GM12865 (cell line): ENCODE measurements at regions not wholly inside any gene's neighbourhood (a gene's known extent, or its start where the extent isn't known, plus 50 kb on each side); places are given as distances from the start of the nearest gene placed in this dataset.

ENCODE experiments used
- DNase-seq: peaks from one replicate; pipeline ENCODE4 v3.0.0; 2010; ENCODE audit warnings: low read depth
- H3K4me3 ChIP-seq: 2 replicates; pipeline ENCODE4 v1.5.1; 2011; ENCODE audit warnings: mild to moderate bottlenecking, low read depth, low read length, control low read depth
- TF ChIP-seq, protein P1 (sequence below): IDR thresholded peaks from 2 replicates; pipeline ENCODE4 v1.5.1; 2011; ENCODE audit warnings: low read length, control low read depth, low read depth, inconsistent platforms; ENCODE audit not compliant: insufficient read depth; ENCODE audit errors: missing control alignments

DNA sequence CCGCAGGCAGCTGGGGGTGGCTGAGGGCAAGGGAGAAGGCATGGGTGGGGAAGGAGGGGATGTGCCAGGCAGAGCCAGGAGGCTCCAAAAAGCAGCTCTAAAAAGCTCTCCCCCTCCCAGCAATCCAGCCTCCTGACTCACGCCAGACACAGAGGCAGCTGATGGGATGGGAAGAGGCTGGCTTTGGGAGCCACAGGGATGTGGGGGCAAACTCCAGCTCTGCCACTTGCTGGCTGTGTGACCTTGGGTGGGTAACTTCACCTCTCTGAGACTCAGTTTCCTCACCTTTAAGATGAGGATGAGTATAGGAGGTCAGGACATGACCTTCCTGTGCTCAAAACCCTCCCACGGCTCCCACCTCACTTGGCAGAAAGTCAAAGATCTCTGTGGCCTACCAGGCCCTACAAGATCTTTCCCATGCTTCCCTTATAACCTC is 148.9 kb downstream of the CEBPB start:
- TF ChIP-seq, protein P1, sequence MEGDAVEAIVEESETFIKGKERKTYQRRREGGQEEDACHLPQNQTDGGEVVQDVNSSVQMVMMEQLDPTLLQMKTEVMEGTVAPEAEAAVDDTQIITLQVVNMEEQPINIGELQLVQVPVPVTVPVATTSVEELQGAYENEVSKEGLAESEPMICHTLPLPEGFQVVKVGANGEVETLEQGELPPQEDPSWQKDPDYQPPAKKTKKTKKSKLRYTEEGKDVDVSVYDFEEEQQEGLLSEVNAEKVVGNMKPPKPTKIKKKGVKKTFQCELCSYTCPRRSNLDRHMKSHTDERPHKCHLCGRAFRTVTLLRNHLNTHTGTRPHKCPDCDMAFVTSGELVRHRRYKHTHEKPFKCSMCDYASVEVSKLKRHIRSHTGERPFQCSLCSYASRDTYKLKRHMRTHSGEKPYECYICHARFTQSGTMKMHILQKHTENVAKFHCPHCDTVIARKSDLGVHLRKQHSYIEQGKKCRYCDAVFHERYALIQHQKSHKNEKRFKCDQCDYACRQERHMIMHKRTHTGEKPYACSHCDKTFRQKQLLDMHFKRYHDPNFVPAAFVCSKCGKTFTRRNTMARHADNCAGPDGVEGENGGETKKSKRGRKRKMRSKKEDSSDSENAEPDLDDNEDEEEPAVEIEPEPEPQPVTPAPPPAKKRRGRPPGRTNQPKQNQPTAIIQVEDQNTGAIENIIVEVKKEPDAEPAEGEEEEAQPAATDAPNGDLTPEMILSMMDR, result no peak
- peak overlapping the region; percentile 29 for H3K4me3 ChIP-seq
- peak; percentile 34 for DNase-seq

DNA sequence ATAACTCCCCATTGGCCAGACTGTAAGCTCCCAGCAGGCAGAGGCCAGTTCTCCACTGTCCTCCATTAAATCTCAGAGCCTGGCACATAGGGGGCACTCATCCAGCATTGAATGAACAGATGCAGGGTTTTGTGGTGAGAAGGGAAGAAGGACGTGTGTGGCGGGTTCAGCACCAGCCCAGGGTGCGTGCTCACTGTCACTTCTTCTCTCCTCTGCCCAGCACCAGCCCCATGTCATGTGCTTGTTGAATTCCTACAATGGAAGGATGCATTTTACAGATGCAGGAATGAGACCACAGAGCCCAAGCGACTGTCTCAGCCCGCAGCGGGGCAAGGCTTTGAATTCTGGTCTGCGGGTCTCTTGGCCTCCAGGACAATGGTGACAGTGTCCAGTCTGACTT is 149.9 kb downstream of the CEBPB start:
- H3K4me3 ChIP-seq, result no peak overlapping the region
- no peak for DNase-seq
- TF ChIP-seq, protein P1, result no peak

DNA sequence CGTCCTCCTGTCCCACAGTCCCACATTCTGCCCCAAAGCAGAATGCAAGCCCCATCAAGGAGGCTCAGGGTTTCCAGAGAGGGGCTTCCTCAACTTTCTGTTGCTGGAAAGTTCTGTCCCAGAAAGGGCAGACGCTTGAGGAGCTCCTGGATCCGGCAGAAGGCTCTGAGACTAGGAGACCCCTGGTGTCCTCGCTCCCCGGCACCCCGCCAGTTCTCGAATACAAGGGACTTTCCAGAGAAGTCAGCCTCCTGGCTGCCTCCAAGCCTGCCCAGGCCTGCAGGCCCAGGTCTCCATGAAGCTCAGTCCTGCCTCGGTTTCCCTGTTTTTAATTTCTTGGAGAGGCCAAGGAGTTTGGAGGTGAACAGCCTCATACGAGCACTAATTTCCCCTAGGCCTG is 150.4 kb downstream of the CEBPB start:
- TF ChIP-seq, protein P1, result no peak
- no peak overlapping the region for H3K4me3 ChIP-seq
- DNase-seq, result no peak

DNA sequence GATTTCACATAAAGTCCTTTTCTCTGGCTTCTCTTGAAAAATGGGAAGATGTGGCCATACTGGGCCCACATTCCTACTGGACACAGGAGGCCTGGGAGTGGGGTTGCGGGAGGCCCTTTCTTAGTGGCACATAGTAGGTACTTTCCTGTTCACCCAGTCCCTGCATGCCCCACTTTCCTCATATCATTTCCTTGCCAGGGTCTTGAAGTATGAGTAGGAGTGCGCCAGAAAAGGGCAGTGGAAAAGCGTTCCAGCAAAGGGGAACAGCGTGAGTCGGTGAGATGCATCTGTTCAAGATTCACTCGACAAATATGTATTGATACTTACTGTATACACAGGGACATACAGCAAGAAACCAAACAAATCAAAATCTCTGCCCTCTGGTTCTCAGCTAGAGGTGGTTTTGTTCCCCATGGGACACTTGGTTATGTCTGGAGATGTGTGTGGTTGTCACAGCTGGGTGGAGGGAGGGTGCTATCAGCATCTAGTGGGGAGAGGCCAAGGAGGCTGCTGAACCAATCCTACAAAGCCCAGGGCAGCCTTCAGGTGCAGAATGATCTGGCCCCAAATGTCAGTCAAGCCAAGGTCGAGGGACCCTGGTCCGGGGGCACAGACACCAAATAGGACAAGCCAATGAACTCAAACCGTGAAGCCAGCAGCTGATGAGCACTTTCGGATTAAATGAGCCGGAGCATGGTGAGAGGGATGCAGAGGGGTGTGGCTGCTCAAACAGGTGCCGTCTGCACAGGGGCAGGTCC is 151.4 kb downstream of the CEBPB start:
- peak; percentile 64 for DNase-seq
- no peak overlapping the region for H3K4me3 ChIP-seq
- TF ChIP-seq, protein P1, result no peak

DNA sequence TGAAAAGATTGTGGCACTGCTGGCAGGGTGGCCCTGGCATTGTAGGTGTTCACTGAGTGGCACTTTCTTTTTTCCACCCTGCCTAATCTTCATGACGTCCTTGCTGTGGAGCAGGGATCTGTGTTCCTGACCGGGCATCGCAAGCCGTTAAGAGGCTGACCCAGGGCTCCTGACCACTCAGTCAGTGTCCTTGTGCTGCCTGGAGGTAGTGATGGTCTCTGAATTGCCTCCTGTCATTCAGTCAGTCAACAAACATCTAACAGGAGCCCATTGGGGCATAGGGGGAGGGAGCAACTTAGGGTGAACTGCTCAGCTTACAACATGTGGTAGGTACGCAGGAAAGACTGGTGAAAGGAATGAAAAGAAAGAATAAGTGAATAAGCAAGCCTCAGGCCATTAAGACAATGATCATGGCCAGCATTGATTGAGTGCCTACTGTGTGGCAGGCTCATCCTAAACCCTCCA is 152.0 kb downstream of the CEBPB start:
- TF ChIP-seq, protein P1, result no peak
- DNase-seq, result no peak
- no peak overlapping the region for H3K4me3 ChIP-seq

DNA sequence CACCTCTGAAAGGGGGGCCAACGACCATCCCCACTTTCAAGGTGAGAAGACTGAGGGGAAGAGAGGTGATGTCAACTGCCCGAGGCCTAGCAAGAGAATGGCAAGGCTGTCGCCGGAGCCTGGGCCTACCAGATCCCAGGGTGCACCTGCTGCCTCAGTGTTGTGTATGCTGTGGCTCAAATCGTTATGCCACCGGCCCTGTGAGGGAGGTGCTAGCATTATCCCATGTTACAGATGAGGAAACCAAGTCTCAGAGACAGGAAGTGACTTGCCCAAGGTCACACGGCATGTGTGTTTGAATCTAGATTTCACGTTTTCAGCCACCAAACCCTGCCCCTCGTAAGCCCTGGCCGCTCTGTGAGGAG is 152.5 kb downstream of the CEBPB start:
- H3K4me3 ChIP-seq, result no peak overlapping the region
- DNase-seq, result no peak
- TF ChIP-seq, protein P1, result no peak
